ENCODE measurements at regions not wholly inside any gene's neighbourhood (a gene's known extent, or its start where the extent isn't known, plus 50 kb on each side); places are given as distances from the start of the nearest gene placed in this dataset.

GRCh38 chr2:212843409-212844199 is 305.0 kb upstream of the ERBB4 start:
- Mint-ChIP-seq H3K9me3 (ENCODE audit: low read depth) (no peaks in the 10 kb centered on the region), H3K4me3 (ENCODE audit: low read depth) (no peak overlapping the region), H3K27ac (no peak overlapping the region), H3K27me3 (no peaks in the 10 kb centered on the region), H3K4me1 (ENCODE audit: low read depth) (no peaks in the 10 kb centered on the region), H3K36me3 (ENCODE audit: insufficient read depth) (no peaks in the 10 kb centered on the region)
- no peak for TF ChIP-seq CTCF (IDR thresholded peaks at IDR 0.05; ENCODE audit: unreplicated experiment)
- no peak for DNase-seq (ENCODE audit: low spot score, unreplicated experiment)

DNA sequence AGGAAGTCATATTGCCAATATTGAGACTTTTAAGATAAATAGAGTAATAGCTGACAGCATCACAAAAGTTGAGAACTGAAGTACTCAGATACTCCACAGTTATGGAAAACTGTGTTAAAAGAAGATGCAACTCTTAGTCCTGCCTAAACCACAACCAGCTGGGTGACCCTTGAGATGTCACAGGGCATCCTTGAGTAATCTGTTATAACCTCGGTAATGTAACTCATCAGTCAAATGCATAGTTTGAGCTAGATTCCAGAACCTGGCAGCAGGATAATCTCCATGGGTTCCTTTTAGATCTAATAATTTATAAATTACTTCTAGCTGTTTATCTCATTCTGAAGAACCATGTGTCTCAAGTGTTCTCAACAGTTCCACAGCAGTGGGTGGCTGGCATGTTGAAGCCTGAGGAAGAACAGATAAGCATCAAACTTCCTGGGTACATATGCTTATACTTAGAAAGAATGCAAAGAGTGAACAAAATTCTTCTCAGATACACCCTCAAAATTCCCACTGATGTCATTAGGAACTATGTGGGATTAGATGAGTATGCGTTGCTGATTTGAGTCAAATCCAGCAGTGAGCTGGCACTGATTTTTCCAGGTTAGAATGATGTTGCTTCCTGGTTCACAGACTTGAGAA is 304.1 kb upstream of the ERBB4 start:
- H3K36me3 Mint-ChIP-seq (ENCODE audit: insufficient read depth) = no peaks in the 10 kb centered on the region
- no peaks in the 10 kb centered on the region for H3K27me3 Mint-ChIP-seq
- no peak for TF ChIP-seq CTCF (IDR thresholded peaks at IDR 0.05; ENCODE audit: unreplicated experiment)
- H3K27ac Mint-ChIP-seq = no peak overlapping the region
- no peaks in the 10 kb centered on the region for H3K9me3 Mint-ChIP-seq (ENCODE audit: low read depth)
- no peaks in the 10 kb centered on the region for H3K4me1 Mint-ChIP-seq (ENCODE audit: low read depth)
- no peak overlapping the region for H3K4me3 Mint-ChIP-seq (ENCODE audit: low read depth)
- DNase-seq (ENCODE audit: low spot score, unreplicated experiment) = no peak

DNA sequence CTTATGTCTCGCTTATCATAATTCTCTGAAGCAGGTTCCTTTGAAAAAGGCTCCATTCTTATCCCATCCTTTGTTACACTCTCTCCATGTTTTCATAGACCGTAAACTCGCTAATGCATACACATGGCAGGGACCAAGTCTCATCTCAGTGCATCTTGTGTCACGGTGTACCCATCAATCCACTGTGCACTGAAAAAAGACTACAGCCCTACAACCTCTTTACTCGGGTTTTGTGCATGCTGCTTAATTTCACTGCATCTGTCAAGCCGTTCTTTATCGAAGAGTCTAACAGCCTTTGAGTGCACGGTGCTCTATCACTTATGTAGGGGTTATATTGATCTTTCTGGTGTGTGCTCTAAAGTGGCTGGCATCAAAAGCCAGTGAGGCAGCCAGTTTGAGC is 302.9 kb upstream of the ERBB4 start:
- no peak overlapping the region for H3K27ac Mint-ChIP-seq
- no peaks in the 10 kb centered on the region for H3K27me3 Mint-ChIP-seq
- H3K9me3 Mint-ChIP-seq (ENCODE audit: low read depth) = no peaks in the 10 kb centered on the region
- no peak overlapping the region for H3K4me3 Mint-ChIP-seq (ENCODE audit: low read depth)
- no peak for DNase-seq (ENCODE audit: low spot score, unreplicated experiment)
- H3K36me3 Mint-ChIP-seq (ENCODE audit: insufficient read depth) = no peaks in the 10 kb centered on the region
- H3K4me1 Mint-ChIP-seq (ENCODE audit: low read depth) = no peaks in the 10 kb centered on the region
- TF ChIP-seq CTCF (IDR thresholded peaks at IDR 0.05; ENCODE audit: unreplicated experiment) = no peak

DNA sequence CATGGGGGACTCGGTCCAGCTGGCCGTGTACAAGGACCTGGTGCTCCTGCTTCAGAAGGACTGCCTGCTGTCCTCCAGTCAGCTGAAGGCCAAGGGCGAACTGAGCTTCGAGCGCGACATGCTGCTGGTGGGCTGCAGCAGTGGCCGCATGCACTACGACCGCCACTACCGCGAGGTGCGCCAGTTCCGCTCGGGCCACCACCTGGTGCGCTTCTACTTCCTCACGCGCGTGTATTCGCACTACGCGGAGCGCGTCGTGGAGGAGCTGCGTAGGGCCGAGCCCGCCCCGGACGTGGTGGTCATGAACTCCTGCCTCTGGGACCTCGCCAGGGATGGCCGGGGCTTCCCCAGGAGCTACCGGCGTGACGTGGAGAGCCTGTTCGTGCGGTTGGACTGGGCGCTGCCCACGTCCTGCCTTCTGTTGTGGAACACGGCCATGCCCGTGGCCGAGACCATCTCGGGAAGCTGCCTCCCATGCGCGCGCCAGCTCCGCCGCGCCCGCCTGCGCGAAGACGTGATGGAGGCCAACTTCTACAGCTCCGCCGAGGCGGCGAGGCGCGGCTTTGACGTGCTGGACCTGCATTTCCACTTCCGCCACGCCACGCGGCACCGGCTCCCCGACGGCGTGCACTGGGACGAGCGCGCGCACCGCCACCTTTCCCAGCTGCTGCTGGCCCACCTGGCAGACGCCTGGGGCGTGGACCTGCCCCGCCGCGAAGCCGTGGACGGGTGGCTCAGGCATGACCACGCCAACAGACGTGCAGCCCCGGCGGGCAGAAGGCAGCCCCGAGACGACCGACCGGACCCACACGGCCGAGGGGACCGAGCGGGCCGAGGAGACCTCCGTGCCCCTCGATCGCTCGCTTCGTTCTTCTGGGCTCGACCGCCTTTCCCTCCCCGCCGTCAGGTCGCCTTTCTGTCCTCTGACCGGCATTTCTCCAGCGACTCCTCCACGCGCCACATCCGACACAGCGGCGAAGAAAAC is 293.9 kb upstream of the ERBB4 start:
- TF ChIP-seq CTCF (IDR thresholded peaks at IDR 0.05; ENCODE audit: unreplicated experiment) = no peak
- no peak overlapping the region for H3K27ac Mint-ChIP-seq
- peaks cover 1% of the 10 kb centered on the region for H3K36me3 Mint-ChIP-seq (ENCODE audit: insufficient read depth)
- no peak overlapping the region for H3K4me3 Mint-ChIP-seq (ENCODE audit: low read depth)
- H3K9me3 Mint-ChIP-seq (ENCODE audit: low read depth) = peaks cover 15% of the 10 kb centered on the region
- peaks cover 7% of the 10 kb centered on the region for H3K4me1 Mint-ChIP-seq (ENCODE audit: low read depth)
- no peaks in the 10 kb centered on the region for H3K27me3 Mint-ChIP-seq
- DNase-seq (ENCODE audit: low spot score, unreplicated experiment) = no peak

DNA sequence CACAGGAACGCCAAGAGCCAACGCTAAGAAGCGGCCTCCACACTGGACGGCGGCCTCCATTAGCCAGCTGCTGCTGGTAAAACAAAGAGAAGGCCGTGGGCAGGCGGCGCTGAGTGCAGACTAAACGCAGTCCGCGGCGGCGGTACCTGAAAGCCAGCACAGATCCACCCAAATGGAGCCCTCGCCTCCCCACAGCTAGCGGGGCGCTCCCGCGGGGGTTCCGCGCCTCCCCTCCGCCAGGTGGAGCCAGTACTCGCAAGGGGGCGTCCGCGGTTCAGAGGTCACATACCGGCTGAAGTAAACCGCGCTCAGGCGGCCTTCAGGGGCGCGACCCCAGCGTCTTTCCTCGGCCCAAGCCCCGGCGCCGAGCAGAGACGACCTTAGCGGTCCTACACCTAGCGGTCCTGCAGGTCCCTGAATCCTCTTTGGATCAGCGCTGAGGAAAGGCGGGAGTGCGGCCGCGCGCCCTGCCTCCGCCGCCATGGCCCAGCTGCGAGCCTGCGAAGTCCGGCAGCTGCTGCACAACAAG is 293.1 kb upstream of the ERBB4 start:
- no peak for DNase-seq (ENCODE audit: low spot score, unreplicated experiment)
- H3K4me3 Mint-ChIP-seq (ENCODE audit: low read depth) = no peak overlapping the region
- H3K36me3 Mint-ChIP-seq (ENCODE audit: insufficient read depth) = peaks cover 1% of the 10 kb centered on the region
- H3K27me3 Mint-ChIP-seq = no peaks in the 10 kb centered on the region
- H3K27ac Mint-ChIP-seq = no peak overlapping the region
- H3K4me1 Mint-ChIP-seq (ENCODE audit: low read depth) = peaks cover 7% of the 10 kb centered on the region
- peaks cover 15% of the 10 kb centered on the region for H3K9me3 Mint-ChIP-seq (ENCODE audit: low read depth)
- no peak for TF ChIP-seq CTCF (IDR thresholded peaks at IDR 0.05; ENCODE audit: unreplicated experiment)

All from progenitor cell of endocrine pancreas (in vitro differentiated cells).